ENCODE measurements at regions not wholly inside any gene's neighbourhood (a gene's known extent, or its start where the extent isn't known, plus 50 kb on each side); places are given as distances from the start of the nearest gene placed in this dataset.

DNA sequence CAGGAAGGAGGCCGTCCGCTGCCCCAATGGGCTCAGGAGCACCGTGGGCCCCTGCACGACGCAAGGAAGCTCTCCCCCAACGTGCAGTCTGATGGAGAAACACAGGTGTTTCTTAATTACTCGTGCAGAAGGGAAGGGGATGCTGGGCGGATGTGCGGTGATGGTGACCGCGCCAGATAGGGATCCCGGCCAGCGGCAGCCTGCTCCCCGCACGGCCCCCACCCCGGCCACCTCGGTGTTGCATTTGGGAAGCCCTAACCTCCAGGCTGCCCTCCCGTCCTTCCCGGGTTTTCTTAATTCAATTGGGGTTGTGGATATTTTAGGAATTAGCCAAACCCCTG, 254.4 kb downstream of the ZNF536 start:
- Histone ChIP-seq H3K4me3 (ENCODE audit: insufficient read depth, low read depth, low read length) (no peak overlapping the region), H3K36me3 (ENCODE audit: control insufficient read depth, insufficient read depth, low read length) (no peaks in the 10 kb centered on the region), H3K27me3 (ENCODE audit: control insufficient read depth, insufficient read depth, low read length, poor library complexity, severe bottlenecking) (no peaks in the 10 kb centered on the region), H3K9me3 (ENCODE audit: control insufficient read depth, low read length) (peaks cover 3% of the 10 kb centered on the region), H3K27ac (ENCODE audit: insufficient read depth, low read depth, low read length, poor library complexity, severe bottlenecking) (no peak overlapping the region), H3K4me1 (ENCODE audit: control insufficient read depth, insufficient read depth, low read length) (no peaks in the 10 kb centered on the region)
- 91% methylated on average over 19 of the region's 19 CpGs for WGBS, 2 experiments

DNA sequence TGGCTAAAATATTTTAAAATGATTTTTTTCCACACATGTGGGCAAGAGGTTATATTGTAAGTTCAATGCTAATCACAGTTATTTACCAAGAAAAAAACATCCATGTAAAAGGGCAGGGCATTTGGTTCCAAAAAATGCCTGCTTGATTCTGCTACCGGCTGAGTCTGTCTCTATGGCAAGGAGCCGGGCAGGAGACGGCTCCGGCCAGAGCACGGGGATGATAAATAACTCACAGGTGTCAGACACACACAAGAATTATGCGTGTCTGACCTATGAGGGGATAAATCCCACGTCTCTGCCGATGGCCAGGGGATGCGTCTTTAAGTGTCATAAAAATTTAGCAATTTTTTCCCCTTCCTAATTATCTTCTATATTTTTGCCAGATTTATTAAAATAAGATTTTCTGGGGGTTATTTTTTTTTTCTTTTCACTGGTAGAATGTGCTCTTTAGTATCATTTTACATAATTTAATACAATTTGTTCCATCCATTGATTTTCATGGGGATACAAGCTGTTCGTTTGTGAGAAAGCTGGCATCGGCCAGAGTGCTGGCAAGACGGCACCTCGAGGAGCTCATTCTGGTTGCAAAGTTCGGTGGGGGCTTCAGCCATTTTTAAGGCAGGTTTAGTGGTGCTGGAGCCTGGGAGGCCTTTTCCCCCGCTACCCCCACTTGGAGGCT, 253.9 kb downstream of the ZNF536 start:
- no peaks in the 10 kb centered on the region for H3K4me1 ChIP-seq (ENCODE audit: control insufficient read depth, insufficient read depth, low read length)
- no peak overlapping the region for H3K27ac ChIP-seq (ENCODE audit: insufficient read depth, low read depth, low read length, poor library complexity, severe bottlenecking)
- peaks cover 3% of the 10 kb centered on the region for H3K9me3 ChIP-seq (ENCODE audit: control insufficient read depth, low read length)
- no peaks in the 10 kb centered on the region for H3K36me3 ChIP-seq (ENCODE audit: control insufficient read depth, insufficient read depth, low read length)
- no peak overlapping the region for H3K4me3 ChIP-seq (ENCODE audit: insufficient read depth, low read depth, low read length)
- WGBS, 2 experiments = 94 to 97% methylated on average over 14 to 15 of the region's 15 CpGs
- no peaks in the 10 kb centered on the region for H3K27me3 ChIP-seq (ENCODE audit: control insufficient read depth, insufficient read depth, low read length, poor library complexity, severe bottlenecking)

DNA sequence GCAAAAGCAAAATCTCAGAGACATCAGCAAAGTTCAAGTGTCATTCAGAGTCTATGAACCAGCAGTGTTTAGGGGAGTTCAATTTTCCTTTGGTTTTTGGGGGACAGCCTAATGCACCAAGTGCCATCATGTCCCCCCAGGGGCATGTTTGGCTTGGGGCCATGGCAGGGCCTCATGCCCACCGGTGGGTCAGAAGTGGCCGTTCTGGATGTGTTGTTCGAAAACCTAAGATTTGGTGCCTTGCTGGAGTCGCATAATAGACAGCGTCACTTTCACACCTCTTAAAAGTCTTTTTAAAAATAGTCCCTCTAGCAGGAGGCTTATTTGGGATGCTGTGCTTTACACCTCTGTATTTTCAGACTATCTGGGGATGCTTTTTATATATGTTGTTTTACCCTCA, 250.1 kb downstream of the ZNF536 start:
- Histone ChIP-seq H3K4me1 (ENCODE audit: control insufficient read depth, insufficient read depth, low read length) (no peaks in the 10 kb centered on the region), H3K27me3 (ENCODE audit: control insufficient read depth, insufficient read depth, low read length, poor library complexity, severe bottlenecking) (no peaks in the 10 kb centered on the region), H3K4me3 (ENCODE audit: insufficient read depth, low read depth, low read length) (no peak overlapping the region), H3K9me3 (ENCODE audit: control insufficient read depth, low read length) (peaks cover 3% of the 10 kb centered on the region), H3K27ac (ENCODE audit: insufficient read depth, low read depth, low read length, poor library complexity, severe bottlenecking) (no peak overlapping the region), H3K36me3 (ENCODE audit: control insufficient read depth, insufficient read depth, low read length) (no peaks in the 10 kb centered on the region)
- WGBS, 2 experiments = 94 to 97% methylated on average over 5 of the region's 5 CpGs

DNA sequence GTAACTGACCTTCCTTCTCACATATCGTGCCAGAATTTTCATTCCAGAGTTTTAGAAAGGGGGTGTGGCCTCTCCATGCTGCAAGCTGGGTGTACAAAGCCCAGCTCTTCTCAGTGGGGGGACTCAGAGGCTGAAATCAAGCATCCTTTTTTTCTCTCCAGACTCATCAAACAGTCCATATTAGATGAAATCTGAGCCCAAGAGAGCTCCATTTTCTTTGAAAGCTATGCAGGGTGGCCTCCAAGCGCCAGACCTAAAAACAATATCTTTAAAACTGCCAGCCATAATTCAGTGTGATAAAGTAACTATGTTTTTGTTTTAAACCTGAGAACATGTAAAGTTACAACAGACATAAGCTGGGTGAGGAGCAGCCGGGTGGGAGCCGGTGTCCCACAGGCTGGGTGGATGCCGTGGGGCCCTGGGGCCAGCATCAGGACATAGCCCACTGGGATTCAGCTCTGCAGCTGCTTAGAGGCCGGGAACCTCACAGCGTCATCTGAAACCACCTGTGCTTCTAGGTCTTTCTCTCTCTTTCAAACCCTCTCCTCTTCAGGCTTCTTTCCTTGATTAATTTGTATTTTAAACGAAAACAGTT, 249.2 kb downstream of the ZNF536 start:
- WGBS, 2 experiments = 89 to 90% methylated on average over 8 of the region's 8 CpGs
- H3K36me3 ChIP-seq (ENCODE audit: control insufficient read depth, insufficient read depth, low read length) = no peaks in the 10 kb centered on the region

DNA sequence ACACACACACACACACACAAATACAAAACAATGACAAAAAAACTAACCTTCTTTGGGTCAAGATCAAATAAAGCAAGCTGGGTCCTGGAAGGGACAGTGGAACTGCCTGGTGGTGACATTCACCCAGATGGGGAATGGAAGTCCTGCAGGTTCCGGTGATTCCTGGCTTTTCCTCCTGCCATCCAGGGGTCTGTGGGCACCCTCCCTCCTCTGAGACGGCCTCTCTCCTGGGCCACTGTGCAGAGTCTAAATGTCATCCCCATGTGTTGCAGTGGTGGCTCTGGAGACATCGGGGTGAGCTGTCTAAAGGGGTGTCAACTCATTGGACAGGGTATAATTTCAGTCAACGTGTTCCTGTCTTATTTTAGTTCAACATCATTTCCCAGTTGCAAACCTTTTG, 248.2 kb downstream of the ZNF536 start:
- no peaks in the 10 kb centered on the region for H3K27me3 ChIP-seq (ENCODE audit: control insufficient read depth, insufficient read depth, low read length, poor library complexity, severe bottlenecking)
- WGBS, 2 experiments = 89 to 95% methylated on average over 4 of the region's 4 CpGs
- no peaks in the 10 kb centered on the region for H3K36me3 ChIP-seq (ENCODE audit: control insufficient read depth, insufficient read depth, low read length)
- no peaks in the 10 kb centered on the region for H3K4me1 ChIP-seq (ENCODE audit: control insufficient read depth, insufficient read depth, low read length)
- no peak overlapping the region for H3K4me3 ChIP-seq (ENCODE audit: insufficient read depth, low read depth, low read length)
- peaks cover 3% of the 10 kb centered on the region for H3K9me3 ChIP-seq (ENCODE audit: control insufficient read depth, low read length)
- H3K27ac ChIP-seq (ENCODE audit: insufficient read depth, low read depth, low read length, poor library complexity, severe bottlenecking) = no peak overlapping the region

More for the DNA sequence above, 249.2 kb downstream of the ZNF536 start:
- Histone ChIP-seq H3K27me3 (ENCODE audit: control insufficient read depth, insufficient read depth, low read length, poor library complexity, severe bottlenecking) (no peaks in the 10 kb centered on the region), H3K9me3 (ENCODE audit: control insufficient read depth, low read length) (peaks cover 3% of the 10 kb centered on the region), H3K27ac (ENCODE audit: insufficient read depth, low read depth, low read length, poor library complexity, severe bottlenecking) (no peak overlapping the region), H3K4me3 (ENCODE audit: insufficient read depth, low read depth, low read length) (no peak overlapping the region), H3K4me1 (ENCODE audit: control insufficient read depth, insufficient read depth, low read length) (no peaks in the 10 kb centered on the region)

DNA sequence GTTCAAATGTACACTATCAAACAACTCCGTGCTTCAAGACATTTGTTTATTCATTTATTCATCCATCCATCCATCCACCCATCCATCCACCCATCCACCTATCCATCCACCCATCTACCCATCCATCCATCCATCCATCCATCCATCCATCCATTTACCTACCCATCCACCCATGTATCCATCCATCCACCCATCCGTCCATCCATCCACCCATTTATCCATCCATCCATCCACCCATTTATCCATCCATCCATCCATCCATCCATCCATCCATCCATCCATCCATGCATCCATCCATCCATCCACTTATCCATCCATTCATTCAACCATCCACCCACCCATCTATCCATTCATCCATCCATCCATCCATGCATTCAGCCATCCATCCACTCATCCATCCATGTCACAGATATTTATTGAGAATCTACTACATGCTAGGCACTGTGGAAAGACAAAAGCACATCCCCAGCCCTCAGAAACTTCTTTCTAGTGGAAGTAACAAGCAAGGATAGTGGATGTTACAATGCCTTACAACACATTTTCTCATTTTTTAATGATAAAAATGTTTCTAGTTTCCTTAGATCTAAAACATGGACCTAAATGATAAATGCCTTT, 237.6 kb downstream of the ZNF536 start:
- H3K27ac ChIP-seq (ENCODE audit: insufficient read depth, low read depth, low read length, poor library complexity, severe bottlenecking) = no peak overlapping the region
- 87 to 88% methylated on average over 2 of the region's 2 CpGs for WGBS, 2 experiments

DNA sequence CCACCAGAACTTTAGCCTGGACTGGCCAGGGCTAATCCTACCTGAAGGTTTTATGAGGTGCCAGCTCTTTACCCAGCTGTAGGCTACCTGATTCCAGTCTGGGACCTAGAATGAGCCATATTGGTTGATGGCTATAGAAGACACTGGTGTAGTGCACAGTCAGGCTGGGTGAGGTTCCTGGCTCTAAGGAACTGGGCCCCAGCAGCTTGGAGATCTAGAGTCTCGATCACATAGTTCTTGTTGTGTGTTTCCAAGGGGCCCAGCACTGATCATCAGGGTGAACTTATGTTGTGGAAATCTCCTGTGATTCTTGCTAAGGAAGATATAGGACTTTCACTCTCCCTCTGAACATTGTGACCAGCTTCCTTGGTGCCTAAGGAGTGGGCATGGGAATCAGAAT, 236.3 kb downstream of the ZNF536 start:
- Histone ChIP-seq H3K4me3 (ENCODE audit: insufficient read depth, low read depth, low read length) (no peak overlapping the region), H3K9me3 (ENCODE audit: control insufficient read depth, low read length) (no peaks in the 10 kb centered on the region), H3K4me1 (ENCODE audit: control insufficient read depth, insufficient read depth, low read length) (no peaks in the 10 kb centered on the region), H3K27ac (ENCODE audit: insufficient read depth, low read depth, low read length, poor library complexity, severe bottlenecking) (no peak overlapping the region), H3K36me3 (ENCODE audit: control insufficient read depth, insufficient read depth, low read length) (no peaks in the 10 kb centered on the region), H3K27me3 (ENCODE audit: control insufficient read depth, insufficient read depth, low read length, poor library complexity, severe bottlenecking) (no peaks in the 10 kb centered on the region)
- 82 to 97% methylated on average over 1 of the region's 1 CpG for WGBS, 2 experiments

More for the DNA sequence above, 237.6 kb downstream of the ZNF536 start:
- no peaks in the 10 kb centered on the region for H3K27me3 ChIP-seq (ENCODE audit: control insufficient read depth, insufficient read depth, low read length, poor library complexity, severe bottlenecking)
- no peaks in the 10 kb centered on the region for H3K4me1 ChIP-seq (ENCODE audit: control insufficient read depth, insufficient read depth, low read length)
- H3K4me3 ChIP-seq (ENCODE audit: insufficient read depth, low read depth, low read length) = no peak overlapping the region
- H3K36me3 ChIP-seq (ENCODE audit: control insufficient read depth, insufficient read depth, low read length) = no peaks in the 10 kb centered on the region
- H3K9me3 ChIP-seq (ENCODE audit: control insufficient read depth, low read length) = no peaks in the 10 kb centered on the region
